ENCODE measurements at regions not wholly inside any gene's neighbourhood (a gene's known extent, or its start where the extent isn't known, plus 50 kb on each side); places are given as distances from the start of the nearest gene placed in this dataset.

GRCh38 chr1:216794586-216794985 lies 71.4 kb upstream of the ESRRG start:
- Histone ChIP-seq H2BK15ac (ENCODE audit: low read length) (no peak overlapping the region), H3K4me2 (ENCODE audit: insufficient read depth, low read length, poor library complexity, severe bottlenecking) (no peak overlapping the region), H3K9ac (ENCODE audit: low read depth, low read length, poor library complexity) (no peak overlapping the region), H3K18ac (ENCODE audit: low read length) (no peak overlapping the region), H2AFZ (ENCODE audit: low read length) (no peak overlapping the region), H3K4me1 (ENCODE audit: control insufficient read depth in 2 of 2, insufficient read depth in 1 of 2, low read depth in 1 of 2, low read length in 2 of 2) (no peaks in the 10 kb centered on the region), H2AK5ac (ENCODE audit: low read depth, low read length) (no peak overlapping the region), H3K4me3 (ENCODE audit: low read length in 2 of 2) (no peak overlapping the region), H2BK12ac (ENCODE audit: low read length) (no peak overlapping the region), H2BK5ac (ENCODE audit: low read length) (no peak overlapping the region), H4K91ac (ENCODE audit: low read depth, low read length, poor library complexity) (no peak overlapping the region), H3K14ac (ENCODE audit: low read length) (no peak overlapping the region), H3K9me3 (replicated peaks in 1 of 2; ENCODE audit: control insufficient read depth in 2 of 2, insufficient read depth in 1 of 2, low read depth in 1 of 2, low read length in 2 of 2) (no peaks in the 10 kb centered on the region), H3K4ac (ENCODE audit: low read length) (no peak overlapping the region), H3K23ac (ENCODE audit: low read depth, low read length, poor library complexity) (no peak overlapping the region), H3K27ac (replicated peaks; ENCODE audit: low read length) (no peak overlapping the region), H3K27me3 (ENCODE audit: control insufficient read depth in 3 of 3, insufficient read depth in 3 of 3, low read depth in 1 of 3, low read length in 3 of 3) (no peaks in the 10 kb centered on the region), H4K8ac (ENCODE audit: low read depth, low read length) (no peak overlapping the region), H3K36me3 (replicated peaks in 1 of 2; ENCODE audit: control insufficient read depth in 2 of 2, insufficient read depth in 2 of 2, low read length in 2 of 2) (no peaks in the 10 kb centered on the region), H3K79me1 (ENCODE audit: low read depth, low read length) (no peaks in the 10 kb centered on the region), H2BK120ac (ENCODE audit: low read depth, low read length) (no peak overlapping the region)
- DNase-seq (ENCODE audit: low spot score): no peak

- no peak overlapping the region for H3K4me3 ChIP-seq (ENCODE audit: low read length in 2 of 2)
- H2AK5ac ChIP-seq (ENCODE audit: low read depth, low read length): no peak overlapping the region
- H4K91ac ChIP-seq (ENCODE audit: low read depth, low read length, poor library complexity): no peak overlapping the region
- no peak overlapping the region for H2BK5ac ChIP-seq (ENCODE audit: low read length)
- H3K27me3 ChIP-seq (ENCODE audit: control insufficient read depth in 3 of 3, insufficient read depth in 3 of 3, low read depth in 1 of 3, low read length in 3 of 3): no peaks in the 10 kb centered on the region
- H4K8ac ChIP-seq (ENCODE audit: low read depth, low read length): no peak overlapping the region
- no peak overlapping the region for H2BK120ac ChIP-seq (ENCODE audit: low read depth, low read length)
- no peak overlapping the region for H2AFZ ChIP-seq (ENCODE audit: low read length)
- no peak overlapping the region for H3K18ac ChIP-seq (ENCODE audit: low read length)
- no peak overlapping the region for H3K9ac ChIP-seq (ENCODE audit: low read depth, low read length, poor library complexity)
- H3K4me2 ChIP-seq (ENCODE audit: insufficient read depth, low read length, poor library complexity, severe bottlenecking): no peak overlapping the region
- no peaks in the 10 kb centered on the region for H3K36me3 ChIP-seq (replicated peaks in 1 of 2; ENCODE audit: control insufficient read depth in 2 of 2, insufficient read depth in 2 of 2, low read length in 2 of 2)
- no peak overlapping the region for H3K14ac ChIP-seq (ENCODE audit: low read length)
- H3K4me1 ChIP-seq (ENCODE audit: control insufficient read depth in 2 of 2, insufficient read depth in 1 of 2, low read depth in 1 of 2, low read length in 2 of 2): no peaks in the 10 kb centered on the region
- no peak overlapping the region for H2BK12ac ChIP-seq (ENCODE audit: low read length)
- H3K9me3 ChIP-seq (replicated peaks in 1 of 2; ENCODE audit: control insufficient read depth in 2 of 2, insufficient read depth in 1 of 2, low read depth in 1 of 2, low read length in 2 of 2): no peaks in the 10 kb centered on the region
- H3K4ac ChIP-seq (ENCODE audit: low read length): no peak overlapping the region
- no peak overlapping the region for H3K27ac ChIP-seq (replicated peaks; ENCODE audit: low read length)
- H3K23ac ChIP-seq (ENCODE audit: low read depth, low read length, poor library complexity): no peak overlapping the region
- H2BK15ac ChIP-seq (ENCODE audit: low read length): no peak overlapping the region
- H3K79me1 ChIP-seq (ENCODE audit: low read depth, low read length): no peaks in the 10 kb centered on the region
- WGBS, 2 donors (ENCODE audit: extremely low coverage in 2 of 2, insufficient read length in 2 of 2, insufficient replicate concordance in 1 of 2): no CpG with 5 or more reads among the region's 4 CpGs
- DNase-seq (ENCODE audit: low spot score): no peak
Measured at GRCh38 chr1:216793973-216794372, 70.7 kb upstream of the ESRRG start.

GRCh38 chr1:216793303-216793702 lies 70.1 kb upstream of the ESRRG start:
- Histone ChIP-seq H4K91ac (ENCODE audit: low read depth, low read length, poor library complexity) (no peak overlapping the region), H3K79me1 (ENCODE audit: low read depth, low read length) (no peaks in the 10 kb centered on the region), H3K18ac (ENCODE audit: low read length) (no peak overlapping the region), H2BK15ac (ENCODE audit: low read length) (no peak overlapping the region), H2AFZ (ENCODE audit: low read length) (no peak overlapping the region), H2BK12ac (ENCODE audit: low read length) (no peak overlapping the region), H3K4me1 (ENCODE audit: control insufficient read depth in 2 of 2, insufficient read depth in 1 of 2, low read depth in 1 of 2, low read length in 2 of 2) (no peaks in the 10 kb centered on the region), H3K14ac (ENCODE audit: low read length) (no peak overlapping the region), H3K9ac (ENCODE audit: low read depth, low read length, poor library complexity) (no peak overlapping the region), H3K27me3 (ENCODE audit: control insufficient read depth in 3 of 3, insufficient read depth in 3 of 3, low read depth in 1 of 3, low read length in 3 of 3) (no peaks in the 10 kb centered on the region), H3K27ac (replicated peaks; ENCODE audit: low read length) (no peak overlapping the region), H3K4me2 (ENCODE audit: insufficient read depth, low read length, poor library complexity, severe bottlenecking) (no peak overlapping the region), H2BK120ac (ENCODE audit: low read depth, low read length) (no peak overlapping the region), H4K8ac (ENCODE audit: low read depth, low read length) (no peak overlapping the region), H3K23ac (ENCODE audit: low read depth, low read length, poor library complexity) (no peak overlapping the region), H3K36me3 (replicated peaks in 1 of 2; ENCODE audit: control insufficient read depth in 2 of 2, insufficient read depth in 2 of 2, low read length in 2 of 2) (no peaks in the 10 kb centered on the region), H2AK5ac (ENCODE audit: low read depth, low read length) (no peak overlapping the region), H3K9me3 (replicated peaks in 1 of 2; ENCODE audit: control insufficient read depth in 2 of 2, insufficient read depth in 1 of 2, low read depth in 1 of 2, low read length in 2 of 2) (no peaks in the 10 kb centered on the region), H3K4ac (ENCODE audit: low read length) (no peak overlapping the region), H3K4me3 (ENCODE audit: low read length in 2 of 2) (no peak overlapping the region), H2BK5ac (ENCODE audit: low read length) (no peak overlapping the region)
- no peak for DNase-seq (ENCODE audit: low spot score)

GRCh38 chr1:216788671-216789070 lies 65.4 kb upstream of the ESRRG start:
- H4K8ac ChIP-seq (ENCODE audit: low read depth, low read length): no peak overlapping the region
- no CpG with 5 or more reads among the region's 1 CpG for WGBS, 2 donors (ENCODE audit: extremely low coverage in 2 of 2, insufficient read length in 2 of 2, insufficient replicate concordance in 1 of 2)
- H3K4me3 ChIP-seq (ENCODE audit: low read length in 2 of 2): no peak overlapping the region
- no peak overlapping the region for H3K4ac ChIP-seq (ENCODE audit: low read length)
- H2BK120ac ChIP-seq (ENCODE audit: low read depth, low read length): no peak overlapping the region
- peaks cover 0 to 8% of the 10 kb centered on the region in 2 donors for H3K4me1 ChIP-seq (ENCODE audit: control insufficient read depth in 2 of 2, insufficient read depth in 1 of 2, low read depth in 1 of 2, low read length in 2 of 2)
- H3K9me3 ChIP-seq (replicated peaks in 1 of 2; ENCODE audit: control insufficient read depth in 2 of 2, insufficient read depth in 1 of 2, low read depth in 1 of 2, low read length in 2 of 2): peaks cover 0 to 3% of the 10 kb centered on the region in 2 donors
- H3K23ac ChIP-seq (ENCODE audit: low read depth, low read length, poor library complexity): no peak overlapping the region
- no peak overlapping the region for H3K9ac ChIP-seq (ENCODE audit: low read depth, low read length, poor library complexity)
- H3K27me3 ChIP-seq (ENCODE audit: control insufficient read depth in 3 of 3, insufficient read depth in 3 of 3, low read depth in 1 of 3, low read length in 3 of 3): no peaks in the 10 kb centered on the region
- H3K27ac ChIP-seq (replicated peaks; ENCODE audit: low read length): no peak overlapping the region
- H2BK12ac ChIP-seq (ENCODE audit: low read length): no peak overlapping the region
- no peak overlapping the region for H2BK15ac ChIP-seq (ENCODE audit: low read length)
- DNase-seq (ENCODE audit: low spot score): no peak
- H3K14ac ChIP-seq (ENCODE audit: low read length): no peak overlapping the region
- no peaks in the 10 kb centered on the region for H3K36me3 ChIP-seq (replicated peaks in 1 of 2; ENCODE audit: control insufficient read depth in 2 of 2, insufficient read depth in 2 of 2, low read length in 2 of 2)
- H2BK5ac ChIP-seq (ENCODE audit: low read length): no peak overlapping the region
- no peak overlapping the region for H4K91ac ChIP-seq (ENCODE audit: low read depth, low read length, poor library complexity)
- no peak overlapping the region for H2AFZ ChIP-seq (ENCODE audit: low read length)
- H3K79me1 ChIP-seq (ENCODE audit: low read depth, low read length): no peaks in the 10 kb centered on the region
- no peak overlapping the region for H3K18ac ChIP-seq (ENCODE audit: low read length)
- H3K4me2 ChIP-seq (ENCODE audit: insufficient read depth, low read length, poor library complexity, severe bottlenecking): no peak overlapping the region
- no peak overlapping the region for H2AK5ac ChIP-seq (ENCODE audit: low read depth, low read length)

Measured in neuronal stem cell (in vitro differentiated cells).